Heart left ventricle (tissue), 16 donors: ENCODE measurements at regions not wholly inside any gene's neighbourhood (a gene's known extent, or its start where the extent isn't known, plus 50 kb on each side); places are given as distances from the start of the nearest gene placed in this dataset.

Source experiments
- ATAC-seq, 4 donors: fragments of 200-7000 bp; cut with Tn5 transposase; one replicate each; pipeline ENCODE4 v1.9.1; 2020 to 2022; ENCODE audit warnings: moderate library complexity in 4 of 4, mild to moderate bottlenecking in 3 of 4, moderate number of reproducible peaks in 1 of 4
- DNase-seq, 5 donors: peaks; one replicate each; pipeline ENCODE4 v3.0.0-alpha.2; 2020
- H3K27ac ChIP-seq, 12 donors: fragments of 200-600 bp; sonication (generic) in 4 of 12; one replicate each; pipeline versions ENCODE4 v1.5.0 to v1.8.0; 2016 to 2022; ENCODE audit warnings: mild to moderate bottlenecking in 2 of 12
- H3K27me3 ChIP-seq, 9 donors: fragments of 200-600 bp; sonication (generic) in 2 of 9; one replicate each; pipeline versions ENCODE4 v1.5.1 to v1.8.0; 2016 to 2022; ENCODE audit warnings: mild to moderate bottlenecking in 3 of 9
- H3K36me3 ChIP-seq, 9 donors: fragments of 200-600 bp; sonication (generic) in 2 of 9; one replicate each; pipeline versions ENCODE4 v1.5.0 to v1.8.0; 2018 to 2022; ENCODE audit warnings: mild to moderate bottlenecking in 2 of 9
- H3K4me1 ChIP-seq, 12 donors: fragments of 200-600 bp; sonication (generic) in 4 of 12; one replicate each; pipeline versions ENCODE4 v1.5.0 to v1.8.0; 2016 to 2022; ENCODE audit warnings: mild to moderate bottlenecking in 3 of 12
- H3K4me3 ChIP-seq, 12 donors: fragments of 200-600 bp; sonication (generic) in 4 of 12; one replicate each; pipeline versions ENCODE4 v1.5.0 to v1.8.0; 2017 to 2022; ENCODE audit warnings: mild to moderate bottlenecking in 9 of 12, moderate library complexity in 4 of 12
- H3K9me3 ChIP-seq, 12 donors: fragments of 200-600 bp; sonication (generic) in 4 of 12; one replicate each; pipeline versions ENCODE4 v1.5.0 to v1.8.0; 2016 to 2022; ENCODE audit warnings: mild to moderate bottlenecking in 1 of 12
- CTCF ChIP-seq, 12 donors: fragments of 200-600 bp; sonication (generic) in 4 of 12; IDR thresholded peaks; one replicate each; pipeline versions ENCODE4 v1.5.0 to v1.8.0; 2018 to 2022; ENCODE audit warnings: antibody characterized with exemption in 12 of 12, mild to moderate bottlenecking in 5 of 12
- POLR2A ChIP-seq, 2 donors: fragments of 450-650 bp; IDR thresholded peaks; one replicate each; pipeline ENCODE4 v1.6.1; 2017; ENCODE audit warnings: antibody characterized with exemption in 2 of 2, mild to moderate bottlenecking in 2 of 2, moderate library complexity in 2 of 2
- WGBS, 4 donors: extraction: QIAGEN DNeasy Blood & Tissue Kit in 2 of 4; methylation state at CpG; one replicate each; pipeline versions ENCODE4 v1.1.5 to v1.1.7; 2013 to 2018; 5-methylcytosine and 5-hydroxymethylcytosine counted together
- intact Hi-C, 10 donors: fragments of 100-400 bp; cut with DNase I; formaldehyde crosslinking; loops; one replicate each; pipeline versions ENCODE4 v1.11.1 to v1.14.2; 2022
- donor health status: ischemic (EF 13 %, LVEDD 7.1; RV severe dilation, severe dysfunction).
- donor health status: healthy with polysubstance abuse.
- donor health status: DM: no; HTN: yes; CAD: no.
- donor health status: DM: no; HTN: no; CAD: no.
- donor health status: ischemic (EF 25% LVEDD 6.9; RV normal size, moderate dysfunction).
- donor health status: ischemic (EF 25% LVEDD 5.7; RV mildly dilated, moderate dysfunction).
- donor health status: healthy.
- donor health status: DM: yes; HTN: yes; CAD: no.
- donor health status: ischemic (EF 35%, LVEDD 5.7; RV mildly dilated, moderate dysfunction).
- donor health status: nonischemic (EF 11% LVEDD 7.7; RV severe dilation, severe dysfunction).
- donor health status: DM: yes; HTN: yes; CAD: no.
- donor health status: PGD.
- donor health status: ischemic (EF 29% LVEDD 5.4; RV normal size, mild dysfunction).
- donor health status: nonischemic (EF 23%, LVEDD 6.1; RV moderate dilation, normal function).

GRCh38 chr13:87057807-87058520, 613.2 kb upstream of the SLITRK5 start:
- 49 to 59% (median 55%) methylated on average over 3 of the region's 3 CpGs for WGBS, 4 donors
- H3K27ac ChIP-seq, result no peak overlapping the region
- ATAC-seq (no peak), DNase-seq (no peak)
- intact Hi-C loops, result no loop called here
- H3K9me3 ChIP-seq, result peaks cover 0 to 2% (median 0%) of the 10 kb centered on the region in 12 donors
- H3K27me3 ChIP-seq, result no peaks in the 10 kb centered on the region
- no peaks in the 10 kb centered on the region for H3K4me1 ChIP-seq
- H3K36me3 ChIP-seq, result no peaks in the 10 kb centered on the region
- H3K4me3 ChIP-seq, result no peak overlapping the region
- TF ChIP-seq POLR2A (IDR thresholded peaks at IDR 0.05), result no peak
- no peak for TF ChIP-seq CTCF (IDR thresholded peaks at IDR 0.05)

- Histone ChIP-seq H3K36me3 (no peaks in the 10 kb centered on the region), H3K27me3 (no peaks in the 10 kb centered on the region), H3K4me3 (no peak overlapping the region), H3K9me3 (peaks cover 0 to 2% (median 0%) of the 10 kb centered on the region in 12 donors), H3K4me1 (no peaks in the 10 kb centered on the region), H3K27ac (no peak overlapping the region)
- ATAC-seq, result no peak
- no peak for DNase-seq
- 54 to 78% (median 60%) methylated on average over 5 of the region's 5 CpGs for WGBS, 4 donors
- intact Hi-C loops, result no loop called here
- TF ChIP-seq CTCF (IDR thresholded peaks at IDR 0.05) (no peak), POLR2A (IDR thresholded peaks at IDR 0.05) (no peak)
Observed at GRCh38 chr13:87058786-87059329, 612.3 kb upstream of the SLITRK5 start.

GRCh38 chr13:87078947-87079795, 592.0 kb upstream of the SLITRK5 start:
- TF ChIP-seq CTCF (IDR thresholded peaks at IDR 0.05) (no peak), POLR2A (IDR thresholded peaks at IDR 0.05) (no peak)
- DNase-seq (no peak), ATAC-seq (no peak)
- intact Hi-C loops, result no loop called here
- H3K27me3 ChIP-seq, result no peaks in the 10 kb centered on the region
- WGBS, 4 donors, result 91 to 93% (median 93%) methylated on average over 27 to 34 of the region's 34 CpGs
- no peak overlapping the region for H3K4me3 ChIP-seq
- H3K9me3 ChIP-seq, result peaks cover 0 to 3% (median 0%) of the 10 kb centered on the region in 12 donors
- no peaks in the 10 kb centered on the region for H3K36me3 ChIP-seq
- no peaks in the 10 kb centered on the region for H3K4me1 ChIP-seq
- H3K27ac ChIP-seq, result no peak overlapping the region
